ENCODE measurements at regions not wholly inside any gene's neighbourhood (a gene's known extent, or its start where the extent isn't known, plus 50 kb on each side); places are given as distances from the start of the nearest gene placed in this dataset.

GRCh38 chrX:129230850-129231512 is 292.3 kb downstream of the SMARCA1 start:
- no peaks in the 10 kb centered on the region for H4K20me1 ChIP-seq (ENCODE audit: control insufficient read depth, insufficient read depth)
- no peaks in the 10 kb centered on the region for H3K36me3 ChIP-seq (ENCODE audit: control insufficient read depth in 2 of 2, insufficient read depth in 2 of 2, low read length in 1 of 2)
- no peaks in the 10 kb centered on the region for H3K79me2 ChIP-seq (ENCODE audit: control insufficient read depth, insufficient read depth, low read length)
- no peak overlapping the region for H3K27ac ChIP-seq (ENCODE audit: control insufficient read depth, insufficient read depth)
- H3K27me3 ChIP-seq (replicated peaks in 1 of 2; ENCODE audit: control insufficient read depth in 2 of 2, insufficient read depth in 2 of 2, low read length in 1 of 2) = no peaks in the 10 kb centered on the region
- in situ Hi-C loops (cut with MboI) (no loop called here), intact Hi-C loops (cut with micrococcal nuclease; ENCODE audit: unreplicated experiment) (no loop called here)
- no peak overlapping the region for H3K9ac ChIP-seq (ENCODE audit: control insufficient read depth, insufficient read depth, low read length)
- TF ChIP-seq RUNX3 (IDR thresholded peaks at IDR 0.05; ENCODE audit: low read length) = no peak
- no peak for TF ChIP-seq SREBF1 (IDR thresholded peaks at IDR 0.05; ENCODE audit: low read length)
- no peak for TF ChIP-seq YY1 (IDR thresholded peaks at IDR 0.05; ENCODE audit: low read depth, low read length)
- no peak for TF ChIP-seq CREB1 (IDR thresholded peaks at IDR 0.05; ENCODE audit: low read depth)
- TF ChIP-seq KDM1A (IDR thresholded peaks at IDR 0.05; ENCODE audit: borderline replicate concordance) = no peak
- no peak for TF ChIP-seq REST (IDR thresholded peaks at IDR 0.05; ENCODE audit: low read depth, low read length)
- no peak for TF ChIP-seq SRF (IDR thresholded peaks at IDR 0.05; ENCODE audit: low read depth in 2 of 2, low read length in 2 of 2)
- no peak for TF ChIP-seq CBFB (IDR thresholded peaks at IDR 0.05; ENCODE audit: low read depth)
- TF ChIP-seq PKNOX1 (IDR thresholded peaks at IDR 0.05) = no peak
- ATAC-seq = no peak
- no peak for FAIRE-seq
- H3K4me1 ChIP-seq (ENCODE audit: control insufficient read depth, insufficient read depth, low read length) = no peaks in the 10 kb centered on the region
- ChIA-PET RAD21 (ENCODE audit: unreplicated experiment) (no interaction called here), SMC1A (ENCODE audit: uncharacterized antibody, unreplicated experiment) (no interaction called here), POLR2A (no interaction called here), CTCF (no interaction called here)
- no peak overlapping the region for H2AFZ ChIP-seq (ENCODE audit: control insufficient read depth, low read depth, low read length)
- no TSS peak for BruUV-seq (replicated peaks)
- H3K4me3 ChIP-seq = no peak overlapping the region
- no peak for DNase-seq (ENCODE audit: low read depth, low spot score)
- no peaks in the 10 kb centered on the region for H3K9me3 ChIP-seq (replicated peaks; ENCODE audit: control insufficient read depth, insufficient read depth, low read length)
- 37% methylated on average over 5 of the region's 5 CpGs for WGBS (ENCODE audit: insufficient coverage, insufficient replicate concordance, low lambda C conversion rate, missing lambda C conversion rate)
- H3K4me2 ChIP-seq (ENCODE audit: control insufficient read depth, insufficient read depth) = no peak overlapping the region
